Left lung (tissue), 4 donors: ENCODE measurements at regions not wholly inside any gene's neighbourhood (a gene's known extent, or its start where the extent isn't known, plus 50 kb on each side); places are given as distances from the start of the nearest gene placed in this dataset.
"Not testable (repeated sequence)": the region's sequence is repeated elsewhere in the genome, so short reads cannot be mapped to it uniquely, and the experiment has no call there.

Source experiments
- ATAC-seq: fragments of 200-7000 bp; cut with Tn5 transposase; one replicate; pipeline ENCODE4 v1.9.1; 2020; ENCODE audit warnings: moderate library complexity
- DNase-seq, 4 donors: peaks; one replicate each; pipeline ENCODE4 v3.0.0-alpha.2; 2013 to 2020
- H3K27ac ChIP-seq, 2 donors: fragments of 200-600 bp; sonication (generic) in 1 of 2; one replicate each; pipeline versions ENCODE4 v1.5.0 to v1.8.0; 2020 to 2021
- H3K27me3 ChIP-seq, 2 donors: fragments of 200-600 bp; sonication (generic) in 1 of 2; one replicate each; pipeline versions ENCODE4 v1.5.0 to v1.8.0; 2020 to 2021
- H3K36me3 ChIP-seq, 2 donors: fragments of 200-600 bp; sonication (generic) in 1 of 2; one replicate each; pipeline versions ENCODE4 v1.5.0 to v1.8.0; 2020 to 2021
- H3K4me1 ChIP-seq, 2 donors: fragments of 200-600 bp; one replicate each; pipeline ENCODE4 v1.8.0; 2021
- H3K4me3 ChIP-seq, 2 donors: fragments of 200-600 bp; sonication (generic) in 1 of 2; one replicate each; pipeline versions ENCODE4 v1.5.0 to v1.8.0; 2020 to 2021; ENCODE audit warnings: mild to moderate bottlenecking in 1 of 2
- H3K9me3 ChIP-seq, 2 donors: fragments of 200-600 bp; sonication (generic) in 1 of 2; one replicate each; pipeline versions ENCODE4 v1.5.0 to v1.8.0; 2020 to 2021
- CTCF ChIP-seq, 2 donors: fragments of 200-600 bp; sonication (generic) in 1 of 2; IDR thresholded peaks; one replicate each; pipeline versions ENCODE4 v1.5.0 to v1.8.0; 2021; ENCODE audit warnings: antibody characterized with exemption in 2 of 2
- intact Hi-C, 2 donors: fragments of 100-400 bp; cut with DNase I; formaldehyde crosslinking; loops; one replicate each; pipeline versions ENCODE4 v1.11.2 to v1.14.2; 2022
- donor health status: DM: no; HTN: yes; CAD: no.
- donor health status: DM: no; HTN: no; CAD: no.

- ATAC-seq (no peak), DNase-seq (no peak)
- Histone ChIP-seq H3K4me3 (no peak overlapping the region), H3K27me3 (no peaks in the 10 kb centered on the region), H3K4me1 (no peaks in the 10 kb centered on the region), H3K36me3 (no peaks in the 10 kb centered on the region), H3K9me3 (no peaks in the 10 kb centered on the region), H3K27ac (no peak overlapping the region)
- intact Hi-C loops, result no loop called here
- no peak for TF ChIP-seq CTCF (IDR thresholded peaks at IDR 0.05)
Measured at GRCh38 chr4:126396703-126397102, 1081.9 kb downstream of the FAT4 start.

GRCh38 chr4:126404549-126404948 is 1089.8 kb downstream of the FAT4 start:
- intact Hi-C loops, result no loop called here

GRCh38 chr4:126405369-126405982 is 1090.7 kb downstream of the FAT4 start:
- ATAC-seq (peak; percentile 82), DNase-seq (no peak)
- Histone ChIP-seq H3K4me1 (no peaks in the 10 kb centered on the region), H3K36me3 (no peaks in the 10 kb centered on the region), H3K27ac (no peak overlapping the region), H3K27me3 (no peaks in the 10 kb centered on the region), H3K9me3 (no peaks in the 10 kb centered on the region), H3K4me3 (no peak overlapping the region)
- intact Hi-C loops, result no loop called here
- peak; percentile 25 to 53 for TF ChIP-seq CTCF (IDR thresholded peaks at IDR 0.05)

More at GRCh38 chr4:126404549-126404948, 1089.8 kb downstream of the FAT4 start:
- no peak for ATAC-seq
- DNase-seq, result no peak
- no peaks in the 10 kb centered on the region for H3K27me3 ChIP-seq
- no peak overlapping the region for H3K4me3 ChIP-seq
- no peaks in the 10 kb centered on the region for H3K36me3 ChIP-seq
- H3K9me3 ChIP-seq, result no peaks in the 10 kb centered on the region
- no peaks in the 10 kb centered on the region for H3K4me1 ChIP-seq
- no peak overlapping the region for H3K27ac ChIP-seq
- TF ChIP-seq CTCF (IDR thresholded peaks at IDR 0.05), result no peak

- no peak for ATAC-seq
Measured at GRCh38 chr4:126409746-126410145, 1095.0 kb downstream of the FAT4 start.

GRCh38 chr4:126411047-126411446 is 1096.3 kb downstream of the FAT4 start:
- DNase-seq, result no peak
- intact Hi-C loops, result no loop called here
- H3K27ac ChIP-seq, result no peak overlapping the region
- TF ChIP-seq CTCF (IDR thresholded peaks at IDR 0.05), result no peak
- ATAC-seq, result no peak
- H3K36me3 ChIP-seq, result no peaks in the 10 kb centered on the region
- no peaks in the 10 kb centered on the region for H3K9me3 ChIP-seq
- no peaks in the 10 kb centered on the region for H3K27me3 ChIP-seq
- no peaks in the 10 kb centered on the region for H3K4me1 ChIP-seq
- no peak overlapping the region for H3K4me3 ChIP-seq

More at GRCh38 chr4:126409746-126410145, 1095.0 kb downstream of the FAT4 start:
- intact Hi-C loops, result no loop called here
- no peaks in the 10 kb centered on the region for H3K9me3 ChIP-seq
- H3K4me1 ChIP-seq, result no peaks in the 10 kb centered on the region
- DNase-seq, result no peak
- H3K27me3 ChIP-seq, result no peaks in the 10 kb centered on the region
- H3K27ac ChIP-seq, result no peak overlapping the region
- TF ChIP-seq CTCF (IDR thresholded peaks at IDR 0.05), result no peak
- no peak overlapping the region for H3K4me3 ChIP-seq
- H3K36me3 ChIP-seq, result no peaks in the 10 kb centered on the region

DNA sequence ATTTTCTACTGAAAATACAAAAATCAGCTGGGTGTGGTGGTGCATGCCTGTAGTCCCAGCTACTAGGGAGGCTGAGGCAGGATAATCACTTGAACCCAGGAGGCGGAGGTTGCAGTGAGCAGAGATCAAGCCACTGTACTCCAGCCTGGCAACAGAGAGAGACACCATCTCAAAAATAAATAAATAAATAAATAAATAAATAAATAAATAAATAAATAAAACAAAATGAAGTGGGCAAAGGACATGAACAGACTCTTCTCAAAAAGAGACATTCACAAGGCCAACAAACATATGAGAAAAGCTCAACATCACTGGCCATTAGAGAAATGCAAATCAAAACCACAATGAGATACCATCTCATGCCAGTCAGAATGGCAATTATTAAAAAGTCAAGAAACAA is 1097.6 kb downstream of the FAT4 start:
- intact Hi-C loops, H3K4me1 ChIP-seq, DNase-seq, H3K27me3 ChIP-seq, H3K9me3 ChIP-seq, H3K4me3 ChIP-seq, H3K36me3 ChIP-seq, H3K27ac ChIP-seq, ATAC-seq: not testable (repeated sequence)
